Large intestine (tissue), 3 donors: ENCODE measurements at regions not wholly inside any gene's neighbourhood (a gene's known extent, or its start where the extent isn't known, plus 50 kb on each side); places are given as distances from the start of the nearest gene placed in this dataset.

Source experiments
- DNase-seq, 2 donors: peaks; one replicate each; pipeline versions ENCODE4 v3.0.0 to v3.0.0-alpha.2; 2013
- H3K27ac ChIP-seq: one replicate; pipeline ENCODE4 v1.5.1; 2013; ENCODE audit warnings: low read length
- H3K27me3 ChIP-seq: 2 replicates; pipeline ENCODE4 v1.6.1; 2013; ENCODE audit warnings: low read length; ENCODE audit not compliant: control insufficient read depth, insufficient read depth
- H3K36me3 ChIP-seq: 2 replicates; pipeline ENCODE4 v1.6.1; 2013; ENCODE audit warnings: low read length; ENCODE audit not compliant: control insufficient read depth, insufficient read depth
- H3K4me1 ChIP-seq: one replicate; pipeline ENCODE4 v1.6.1; 2013; ENCODE audit warnings: low read length; ENCODE audit not compliant: control insufficient read depth, insufficient read depth
- H3K4me3 ChIP-seq: one replicate; pipeline ENCODE4 v1.5.1; 2013; ENCODE audit warnings: low read length
- H3K9me3 ChIP-seq: one replicate; pipeline ENCODE4 v1.6.1; 2013; ENCODE audit warnings: mild to moderate bottlenecking, low read depth, low read length, moderate library complexity; ENCODE audit not compliant: control insufficient read depth
- WGBS: methylation state at CpG from one replicate; pipeline ENCODE4 v1.1.5; 2013; ENCODE audit warnings: low lambda C conversion rate; ENCODE audit not compliant: insufficient coverage; 5-methylcytosine and 5-hydroxymethylcytosine counted together

DNA sequence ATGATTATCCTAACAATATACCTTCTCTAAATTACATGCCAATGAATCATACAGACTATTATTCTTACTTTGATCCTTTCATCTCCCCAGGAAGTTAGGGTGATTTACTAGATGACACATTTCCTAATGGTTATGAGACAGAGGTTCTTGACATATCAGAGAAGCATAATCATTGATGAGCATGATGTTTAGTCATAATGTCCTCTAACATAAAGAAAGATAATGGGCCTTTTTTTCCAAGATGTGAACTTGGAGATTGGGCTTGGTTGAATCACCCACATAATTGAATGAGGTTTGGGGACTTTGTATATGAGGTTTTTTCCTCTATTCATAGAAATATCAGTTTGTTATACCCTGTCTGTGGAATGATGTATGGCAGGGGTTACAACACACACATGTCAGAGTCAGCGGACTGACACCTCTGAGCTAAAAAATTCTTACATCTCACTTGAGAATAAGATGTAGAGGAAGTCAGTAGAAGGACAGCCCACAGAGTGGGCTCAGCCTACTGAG lies 69.7 kb upstream of the DCBLD2 start:
- H3K27ac ChIP-seq = no peak overlapping the region
- no peak overlapping the region for H3K4me3 ChIP-seq
- WGBS = no CpG with 5 or more reads among the region's 1 CpG
- no peaks in the 10 kb centered on the region for H3K4me1 ChIP-seq
- H3K9me3 ChIP-seq = no peaks in the 10 kb centered on the region
- no peak for DNase-seq
- H3K36me3 ChIP-seq = no peaks in the 10 kb centered on the region
- no peaks in the 10 kb centered on the region for H3K27me3 ChIP-seq

DNA sequence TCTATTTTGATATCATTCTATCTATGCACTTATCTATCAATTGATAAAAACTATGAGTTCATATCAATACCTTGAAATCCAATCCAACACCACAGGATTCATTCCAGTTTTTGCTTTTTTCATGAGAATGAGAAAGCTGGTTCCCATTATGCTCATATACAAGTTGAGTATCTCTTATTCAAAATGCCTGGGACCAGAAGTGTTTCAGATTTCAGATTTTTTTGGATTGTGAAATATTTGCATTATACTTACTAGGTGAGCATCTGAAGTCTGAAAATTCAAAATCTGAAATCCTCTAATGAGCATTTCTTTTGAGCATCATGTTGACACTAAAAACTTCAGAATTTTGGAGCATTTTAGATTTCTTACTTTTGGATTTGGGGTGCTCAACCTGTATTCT lies 67.8 kb upstream of the DCBLD2 start:
- Histone ChIP-seq H3K9me3 (no peaks in the 10 kb centered on the region), H3K4me3 (no peak overlapping the region), H3K36me3 (no peaks in the 10 kb centered on the region), H3K4me1 (no peaks in the 10 kb centered on the region), H3K27ac (no peak overlapping the region), H3K27me3 (no peaks in the 10 kb centered on the region)
- no peak for DNase-seq

DNA sequence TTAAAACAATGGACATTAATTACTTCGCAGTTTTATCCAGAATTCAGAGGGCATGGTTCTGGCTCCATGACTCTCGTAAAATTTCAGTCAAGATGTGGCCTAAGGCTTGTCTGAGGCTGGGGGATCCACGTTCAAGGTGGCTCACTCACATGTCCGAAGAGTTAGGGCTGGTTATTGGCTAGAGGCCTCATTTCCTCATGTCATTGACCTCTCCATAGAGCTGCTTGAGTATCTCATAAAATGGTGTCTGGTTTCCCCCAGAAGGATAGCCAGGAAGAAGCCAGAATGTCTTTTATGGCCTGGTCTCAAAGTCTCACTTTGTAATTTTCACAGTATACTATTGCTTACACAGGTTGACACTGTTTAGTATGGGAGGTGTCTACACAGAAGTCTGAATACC lies 67.3 kb upstream of the DCBLD2 start:
- 60% methylated on average over 1 of the region's 4 CpGs for WGBS
- Histone ChIP-seq H3K36me3 (no peaks in the 10 kb centered on the region), H3K27ac (no peak overlapping the region), H3K4me1 (no peaks in the 10 kb centered on the region), H3K27me3 (no peaks in the 10 kb centered on the region), H3K9me3 (no peaks in the 10 kb centered on the region), H3K4me3 (no peak overlapping the region)
- DNase-seq = no peak

DNA sequence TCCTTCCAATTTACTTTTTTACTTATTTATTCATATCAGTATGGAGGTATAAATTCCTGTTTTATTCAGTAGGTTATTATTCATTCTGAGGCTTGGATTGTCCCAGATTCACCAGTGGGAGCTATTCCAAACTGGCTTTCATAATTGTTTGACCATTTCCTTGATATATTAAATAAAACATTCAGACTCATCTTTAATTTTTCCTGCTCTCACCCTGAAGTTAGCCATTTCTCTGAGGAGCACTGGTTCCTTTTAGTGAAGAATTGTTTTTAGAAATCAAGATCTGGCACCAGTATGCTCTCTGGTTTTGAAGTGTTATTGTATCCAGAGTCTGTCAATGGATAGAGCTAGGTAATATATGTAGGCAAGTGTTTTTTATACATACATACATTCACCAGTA lies 66.9 kb upstream of the DCBLD2 start:
- no peaks in the 10 kb centered on the region for H3K9me3 ChIP-seq
- H3K4me1 ChIP-seq = no peaks in the 10 kb centered on the region
- no peak overlapping the region for H3K27ac ChIP-seq
- no peaks in the 10 kb centered on the region for H3K36me3 ChIP-seq
- H3K27me3 ChIP-seq = no peaks in the 10 kb centered on the region
- no peak for DNase-seq
- H3K4me3 ChIP-seq = no peak overlapping the region

DNA sequence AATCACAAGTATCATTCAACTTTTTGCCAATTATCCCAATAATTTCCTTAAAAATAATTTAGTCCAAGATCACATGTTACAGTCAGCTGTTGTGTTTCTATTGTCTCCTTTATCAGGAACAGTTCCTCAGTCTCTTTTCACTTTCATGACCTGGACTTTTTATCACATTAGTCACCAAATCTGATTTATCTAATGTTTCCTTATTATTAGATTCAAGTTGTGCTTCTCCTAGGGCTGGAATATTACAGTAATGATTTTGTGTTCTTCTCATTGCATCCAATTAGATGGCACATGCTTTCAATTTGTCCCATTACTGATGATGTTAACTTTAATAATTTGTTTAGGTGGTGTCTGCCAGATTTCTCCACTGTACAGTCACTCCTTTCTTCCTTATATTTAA lies 66.3 kb upstream of the DCBLD2 start:
- no peak overlapping the region for H3K4me3 ChIP-seq
- no peaks in the 10 kb centered on the region for H3K9me3 ChIP-seq
- no peaks in the 10 kb centered on the region for H3K4me1 ChIP-seq

DNA sequence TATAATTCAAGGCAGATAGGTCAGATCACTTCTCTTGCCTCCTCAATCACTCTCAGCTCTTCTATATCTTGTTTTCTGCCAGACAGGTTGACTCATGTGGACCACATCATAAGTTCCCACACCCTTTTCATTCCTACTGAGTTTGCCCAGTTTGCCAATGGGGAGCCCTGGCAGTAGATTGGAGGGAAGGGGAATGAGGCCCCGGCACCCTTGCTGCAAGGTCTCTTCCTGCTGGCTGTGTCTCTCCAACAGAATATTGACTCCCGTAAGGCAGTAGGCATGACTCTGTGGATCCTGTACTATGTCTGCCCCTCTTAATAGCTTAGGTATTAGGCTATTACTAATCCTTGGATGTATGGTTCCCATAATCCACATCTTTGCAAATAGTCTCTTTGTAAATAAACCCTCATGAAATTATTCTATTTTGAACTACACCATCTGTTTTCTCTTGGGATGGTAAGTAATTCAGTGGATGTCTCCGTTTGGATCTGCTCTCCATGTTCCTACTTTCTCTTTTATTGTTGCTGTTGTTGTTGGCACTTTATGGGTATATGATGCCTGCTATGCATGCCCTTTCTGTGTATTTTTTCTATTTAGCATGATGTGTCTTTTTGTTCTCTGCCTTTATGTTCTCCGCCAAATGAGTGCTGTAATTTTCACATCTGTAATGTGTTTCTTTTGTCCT lies 65.5 kb upstream of the DCBLD2 start:
- WGBS = 100% methylated on average over 2 of the region's 4 CpGs
- no peak overlapping the region for H3K27ac ChIP-seq
- no peaks in the 10 kb centered on the region for H3K36me3 ChIP-seq
- no peaks in the 10 kb centered on the region for H3K27me3 ChIP-seq
- no peak for DNase-seq
- no peaks in the 10 kb centered on the region for H3K4me1 ChIP-seq
- no peaks in the 10 kb centered on the region for H3K9me3 ChIP-seq
- H3K4me3 ChIP-seq = no peak overlapping the region

More for the DNA sequence above, 66.3 kb upstream of the DCBLD2 start:
- no peak for DNase-seq
- no peaks in the 10 kb centered on the region for H3K27me3 ChIP-seq
- no peaks in the 10 kb centered on the region for H3K36me3 ChIP-seq
- no peak overlapping the region for H3K27ac ChIP-seq

DNA sequence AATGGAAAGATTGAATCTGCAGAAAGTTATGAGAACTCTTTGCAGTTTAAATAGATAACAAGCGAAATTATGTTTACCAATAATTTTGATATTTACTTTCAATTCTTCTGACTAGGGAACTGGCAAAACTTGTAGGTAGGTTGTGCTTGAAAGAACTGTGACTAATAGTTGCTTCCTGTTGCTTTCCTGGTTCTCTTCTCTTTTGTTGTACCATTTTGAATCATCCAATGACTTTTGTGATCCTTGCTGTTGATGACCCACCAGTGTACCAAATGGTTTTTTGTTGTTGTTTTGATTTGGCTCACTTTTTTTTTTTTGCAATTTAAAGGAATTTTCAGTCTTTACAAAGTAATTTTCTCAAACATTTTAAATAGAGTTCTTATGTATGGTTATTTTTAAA lies 64.9 kb upstream of the DCBLD2 start:
- H3K9me3 ChIP-seq = no peaks in the 10 kb centered on the region
- H3K4me1 ChIP-seq = no peaks in the 10 kb centered on the region
- H3K4me3 ChIP-seq = no peak overlapping the region
- no peaks in the 10 kb centered on the region for H3K27me3 ChIP-seq
- no peaks in the 10 kb centered on the region for H3K36me3 ChIP-seq
- no peak for DNase-seq
- H3K27ac ChIP-seq = no peak overlapping the region
- 83% methylated on average over 1 of the region's 1 CpG for WGBS

DNA sequence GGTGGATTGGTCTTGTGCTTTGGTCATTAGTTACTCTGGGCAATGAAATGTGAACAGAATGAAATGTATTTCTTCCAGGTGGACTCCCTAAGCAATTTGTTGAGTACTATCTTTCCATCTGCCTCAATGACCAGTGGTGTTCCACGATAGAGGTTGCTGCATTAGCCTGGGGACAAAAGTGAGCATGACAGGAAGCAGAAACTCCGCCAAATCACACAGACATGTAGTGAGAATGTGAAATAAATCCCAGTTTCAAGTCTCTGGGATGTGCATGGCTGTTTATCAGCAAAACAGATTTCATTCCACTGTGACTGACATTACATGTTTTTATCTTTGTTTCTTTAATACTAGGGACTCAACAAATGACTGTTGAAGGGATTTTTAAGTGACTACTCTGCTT lies 63.3 kb upstream of the DCBLD2 start:
- no peaks in the 10 kb centered on the region for H3K9me3 ChIP-seq
- DNase-seq = no peak
- no CpG with 5 or more reads among the region's 2 CpGs for WGBS
- H3K27me3 ChIP-seq = no peaks in the 10 kb centered on the region
- H3K27ac ChIP-seq = no peak overlapping the region
- H3K4me3 ChIP-seq = no peak overlapping the region
- H3K36me3 ChIP-seq = no peaks in the 10 kb centered on the region
- H3K4me1 ChIP-seq = no peaks in the 10 kb centered on the region

DNA sequence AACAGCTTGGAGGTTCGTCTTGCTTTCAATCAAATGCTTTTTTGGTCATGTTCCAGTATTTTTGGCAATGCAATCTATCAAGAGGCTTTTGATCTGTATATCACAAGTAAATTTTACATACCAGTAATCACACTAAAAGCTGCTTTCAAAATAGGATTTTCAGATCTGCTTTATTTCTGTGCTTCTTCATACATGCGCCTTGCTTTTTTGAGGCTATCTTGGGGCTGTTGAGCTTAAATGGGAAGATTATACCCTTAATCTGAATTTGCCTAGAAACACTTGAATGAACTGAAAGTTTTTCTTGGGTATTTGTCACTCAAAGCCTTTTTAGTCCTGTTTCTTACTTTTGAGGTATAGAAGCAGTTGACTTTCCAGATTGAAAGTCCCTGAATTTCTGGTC lies 62.1 kb upstream of the DCBLD2 start:
- H3K9me3 ChIP-seq = no peaks in the 10 kb centered on the region
- DNase-seq = no peak
- no peaks in the 10 kb centered on the region for H3K36me3 ChIP-seq
- no CpG with 5 or more reads among the region's 2 CpGs for WGBS
- H3K27me3 ChIP-seq = no peaks in the 10 kb centered on the region
- no peak overlapping the region for H3K27ac ChIP-seq
- no peaks in the 10 kb centered on the region for H3K4me1 ChIP-seq
- no peak overlapping the region for H3K4me3 ChIP-seq

DNA sequence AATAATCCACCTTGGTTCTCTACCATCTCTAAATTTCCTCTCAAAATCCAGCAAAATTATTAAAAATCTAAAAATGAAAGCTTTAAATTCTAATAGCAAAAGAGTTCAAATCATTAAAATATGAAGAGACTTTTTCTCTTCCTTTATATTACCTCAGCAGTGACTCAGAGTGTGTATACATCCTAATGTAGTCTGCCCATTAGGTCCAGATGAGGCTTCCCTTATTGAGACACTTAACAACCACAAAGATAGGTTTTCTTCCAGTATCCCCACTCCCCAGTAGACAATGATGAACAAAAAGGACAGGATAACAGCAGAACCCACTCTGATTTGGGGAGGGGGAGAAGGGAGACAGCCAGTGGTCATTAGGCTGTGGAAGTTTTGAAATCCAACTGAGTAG lies 61.5 kb upstream of the DCBLD2 start:
- no peak for DNase-seq
- H3K9me3 ChIP-seq = no peaks in the 10 kb centered on the region
- no peak overlapping the region for H3K27ac ChIP-seq
- no peak overlapping the region for H3K4me3 ChIP-seq
- no peaks in the 10 kb centered on the region for H3K27me3 ChIP-seq
- H3K4me1 ChIP-seq = no peaks in the 10 kb centered on the region
- H3K36me3 ChIP-seq = no peaks in the 10 kb centered on the region

DNA sequence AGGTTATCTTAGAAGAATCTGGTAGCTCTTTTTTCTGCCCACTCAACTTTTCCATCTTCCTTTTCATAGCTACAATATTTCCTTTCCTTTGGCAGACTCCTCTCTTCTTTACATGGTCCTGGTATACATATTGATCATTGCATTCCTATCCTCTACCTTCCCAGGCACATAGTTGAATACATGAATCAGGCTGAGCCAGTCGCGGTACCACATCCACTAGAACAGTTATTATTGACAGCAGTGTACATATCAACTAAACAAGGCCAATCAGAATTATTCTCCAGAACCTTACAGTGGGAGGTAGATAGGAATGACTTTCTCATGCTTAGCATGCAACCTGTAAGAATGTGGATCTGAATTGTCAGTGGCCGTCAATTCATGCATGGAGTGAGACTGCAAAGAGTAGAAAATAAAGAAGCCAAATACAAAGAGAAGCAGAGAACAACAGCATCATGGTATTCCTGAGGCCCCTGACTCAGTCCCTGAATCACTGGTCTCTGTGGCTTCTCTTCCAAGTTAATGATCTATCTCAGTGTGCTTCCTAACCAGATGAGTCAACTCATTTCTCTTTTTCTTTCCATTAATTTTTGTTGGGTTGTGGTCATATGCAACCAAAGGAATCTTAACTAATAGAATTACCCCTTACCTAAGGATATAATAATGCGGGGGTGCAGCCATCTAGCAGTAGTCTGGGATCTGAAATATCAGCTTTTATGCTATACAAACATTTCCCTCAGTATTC lies 60.9 kb upstream of the DCBLD2 start:
- no peaks in the 10 kb centered on the region for H3K9me3 ChIP-seq
- no peaks in the 10 kb centered on the region for H3K27me3 ChIP-seq
- H3K4me3 ChIP-seq = no peak overlapping the region
- H3K4me1 ChIP-seq = no peaks in the 10 kb centered on the region
- no CpG with 5 or more reads among the region's 4 CpGs for WGBS
- no peaks in the 10 kb centered on the region for H3K36me3 ChIP-seq
- DNase-seq = no peak
- no peak overlapping the region for H3K27ac ChIP-seq
